Heart right ventricle (tissue), 16 donors: ENCODE measurements at regions not wholly inside any gene's neighbourhood (a gene's known extent, or its start where the extent isn't known, plus 50 kb on each side); places are given as distances from the start of the nearest gene placed in this dataset.

Experiments used
- ATAC-seq, 8 donors: fragments of 200-7000 bp; cut with Tn5 transposase; one replicate each; pipeline ENCODE4 v1.9.1; 2020; ENCODE audit warnings: mild to moderate bottlenecking in 8 of 8, moderate library complexity in 8 of 8, moderate number of reproducible peaks in 1 of 8
- DNase-seq, 2 donors: peaks; one replicate each; pipeline ENCODE4 v3.0.0-alpha.2; 2020
- H3K27ac ChIP-seq, 10 donors: fragments of 200-600 bp; sonication (generic) in 2 of 10; one replicate each; pipeline versions ENCODE4 v1.5.0 to v1.8.0; 2020 to 2022; ENCODE audit warnings: mild to moderate bottlenecking in 3 of 10
- H3K27me3 ChIP-seq, 7 donors: fragments of 200-600 bp; one replicate each; pipeline ENCODE4 v1.8.0; 2021 to 2022; ENCODE audit warnings: mild to moderate bottlenecking in 2 of 7
- H3K36me3 ChIP-seq, 9 donors: fragments of 200-600 bp; sonication (generic) in 1 of 9; one replicate each; pipeline versions ENCODE4 v1.5.0 to v1.8.0; 2020 to 2022; ENCODE audit warnings: mild to moderate bottlenecking in 2 of 9
- H3K4me1 ChIP-seq, 9 donors: fragments of 200-600 bp; sonication (generic) in 1 of 9; one replicate each; pipeline versions ENCODE4 v1.5.0 to v1.8.0; 2020 to 2022; ENCODE audit warnings: mild to moderate bottlenecking in 4 of 9
- H3K4me3 ChIP-seq, 10 donors: fragments of 200-600 bp; sonication (generic) in 2 of 10; one replicate each; pipeline versions ENCODE4 v1.5.0 to v1.8.0; 2020 to 2022; ENCODE audit warnings: mild to moderate bottlenecking in 7 of 10, moderate library complexity in 2 of 10
- H3K9me3 ChIP-seq, 11 donors: fragments of 200-600 bp in 10 of 11; sonication (generic) in 2 of 11; one replicate each; pipeline versions ENCODE4 v1.5.0 to v1.8.0; 2013 to 2022; ENCODE audit warnings: mild to moderate bottlenecking in 2 of 11, control low read depth in 1 of 11, moderate library complexity in 1 of 11
- CTCF ChIP-seq, 9 donors: fragments of 200-600 bp; sonication (generic) in 2 of 9; IDR thresholded peaks; one replicate each; pipeline versions ENCODE4 v1.5.0 to v1.8.0; 2021 to 2022; ENCODE audit warnings: antibody characterized with exemption in 9 of 9, mild to moderate bottlenecking in 5 of 9, moderate library complexity in 1 of 9
- WGBS, 2 donors: extraction: QIAGEN DNeasy Blood & Tissue Kit; methylation state at CpG; one replicate each; pipeline ENCODE4 v1.1.7; 2013; ENCODE audit warnings: inconsistent platforms in 1 of 2; 5-methylcytosine and 5-hydroxymethylcytosine counted together
- intact Hi-C, 10 donors: fragments of 100-400 bp; cut with DNase I; formaldehyde crosslinking; loops; one replicate each; pipeline versions ENCODE4 v1.11.1 to v1.14.2; 2022
- donor health status: Arrhythmogenic right ventricular cardiomyopathy.
- donor health status: ischemic (EF 13 %, LVEDD 7.1; RV severe dilation, severe dysfunction).
- donor health status: healthy with polysubstance abuse.
- donor health status: DM: no; HTN: yes; CAD: no.
- donor health status: DM: no; HTN: no; CAD: no.
- donor health status: ischemic (EF 25% LVEDD 6.9; RV normal size, moderate dysfunction).
- donor health status: ischemic (EF 25% LVEDD 5.7; RV mildly dilated, moderate dysfunction).
- donor health status: healthy.
- donor health status: DM: yes; HTN: yes; CAD: no.
- donor health status: Ischemic cardiomyopathy.
- donor health status: ischemic (EF 35%, LVEDD 5.7; RV mildly dilated, moderate dysfunction).
- donor health status: nonischemic (EF 11% LVEDD 7.7; RV severe dilation, severe dysfunction).
- donor health status: DM: yes; HTN: yes; CAD: no.
- donor health status: PGD.
- donor health status: ischemic (EF 29% LVEDD 5.4; RV normal size, mild dysfunction).
- donor health status: nonischemic (EF 23%, LVEDD 6.1; RV moderate dilation, normal function).

GRCh38 chr5:66312266-66312665 lies 168.2 kb downstream of the SREK1 start:
- H3K27me3 ChIP-seq, result no peaks in the 10 kb centered on the region
- 51 to 80% methylated on average over 2 of the region's 2 CpGs for WGBS, 2 donors
- no peak overlapping the region for H3K4me3 ChIP-seq
- intact Hi-C loops, result loop anchor here in 1 of 10 donors (10.0 kb wide), 1 partner anchor 113 kb away; no protein-coding TSS in a partner anchor
- no peak for ATAC-seq
- no peak for DNase-seq
- H3K4me1 ChIP-seq, result peaks cover 0 to 16% (median 11%) of the 10 kb centered on the region in 9 donors
- peaks cover 0 to 35% (median 11%) of the 10 kb centered on the region in 11 donors for H3K9me3 ChIP-seq
- no peak overlapping the region for H3K27ac ChIP-seq
- no peaks in the 10 kb centered on the region for H3K36me3 ChIP-seq
- TF ChIP-seq CTCF (IDR thresholded peaks at IDR 0.05), result no peak

GRCh38 chr5:66315784-66316183 lies 171.7 kb downstream of the SREK1 start:
- intact Hi-C loops, result loop anchor here in 1 of 10 donors (10.0 kb wide), 1 partner anchor 109 kb away; no protein-coding TSS in a partner anchor
- no peaks in the 10 kb centered on the region for H3K36me3 ChIP-seq
- TF ChIP-seq CTCF (IDR thresholded peaks at IDR 0.05), result no peak

GRCh38 chr5:66322786-66323528 lies 178.9 kb downstream of the SREK1 start:
- 61 to 65% methylated on average over 12 of the region's 12 CpGs for WGBS, 2 donors
- ATAC-seq, result peak in 1 of 8 donors; percentile 26
- no peaks in the 10 kb centered on the region for H3K27me3 ChIP-seq
- no peaks in the 10 kb centered on the region for H3K36me3 ChIP-seq
- DNase-seq, result no peak
- intact Hi-C loops, result loop anchor here in 4 of 10 donors (10.0 kb wide), 3 partner anchors 112 to 272 kb away; partner anchors contain the start of gene MAST4 (in 2 of the 4)
- no peaks in the 10 kb centered on the region for H3K9me3 ChIP-seq
- TF ChIP-seq CTCF (IDR thresholded peaks at IDR 0.05), result no peak
- no peak overlapping the region for H3K4me3 ChIP-seq
- H3K27ac ChIP-seq, result peak overlapping the region in 7 of 10 donors; percentile 21 to 82 (median 69)
- peaks cover 0 to 38% (median 0%) of the 10 kb centered on the region in 9 donors for H3K4me1 ChIP-seq

More at GRCh38 chr5:66315784-66316183, 171.7 kb downstream of the SREK1 start:
- peaks cover 0 to 7% (median 0%) of the 10 kb centered on the region in 9 donors for H3K4me1 ChIP-seq
- peaks cover 0 to 31% (median 11%) of the 10 kb centered on the region in 11 donors for H3K9me3 ChIP-seq
- ATAC-seq (no peak), DNase-seq (no peak)
- no peak overlapping the region for H3K27ac ChIP-seq
- H3K4me3 ChIP-seq, result no peak overlapping the region
- no peaks in the 10 kb centered on the region for H3K27me3 ChIP-seq

- ATAC-seq, result no peak
- H3K27me3 ChIP-seq, result no peaks in the 10 kb centered on the region
- no peaks in the 10 kb centered on the region for H3K36me3 ChIP-seq
- WGBS, 2 donors, result 74% methylated on average over 13 of the region's 13 CpGs
- H3K9me3 ChIP-seq, result no peaks in the 10 kb centered on the region
- no peak overlapping the region for H3K4me3 ChIP-seq
- no peak for TF ChIP-seq CTCF (IDR thresholded peaks at IDR 0.05)
- intact Hi-C loops, result loop anchor here in 4 of 10 donors (10.0 kb wide), 3 partner anchors 111 to 271 kb away; partner anchors contain the start of gene MAST4 (in 2 of the 4)
- no peak for DNase-seq
- peaks cover 0 to 38% (median 0%) of the 10 kb centered on the region in 9 donors for H3K4me1 ChIP-seq
- H3K27ac ChIP-seq, result peak overlapping the region in 8 of 10 donors; percentile 21 to 82 (median 60)
Observed at GRCh38 chr5:66323529-66323895, 179.4 kb downstream of the SREK1 start.
